Stimulated activated CD8-positive, alpha-beta memory T cell treated with anti-CD3 and anti-CD28 coated beads, Interleukin-7, amount 100 ng/mL, for 48 hours (primary cell): ENCODE measurements at regions not wholly inside any gene's neighbourhood (a gene's known extent, or its start where the extent isn't known, plus 50 kb on each side); places are given as distances from the start of the nearest gene placed in this dataset.

Experiments
- DNase-seq, 2 donors: peaks; one replicate each; pipeline ENCODE4 v3.0.0-alpha.2; 2020; ENCODE audit warnings: low read depth in 1 of 2; ENCODE audit errors: extremely low read depth in 1 of 2

DNA sequence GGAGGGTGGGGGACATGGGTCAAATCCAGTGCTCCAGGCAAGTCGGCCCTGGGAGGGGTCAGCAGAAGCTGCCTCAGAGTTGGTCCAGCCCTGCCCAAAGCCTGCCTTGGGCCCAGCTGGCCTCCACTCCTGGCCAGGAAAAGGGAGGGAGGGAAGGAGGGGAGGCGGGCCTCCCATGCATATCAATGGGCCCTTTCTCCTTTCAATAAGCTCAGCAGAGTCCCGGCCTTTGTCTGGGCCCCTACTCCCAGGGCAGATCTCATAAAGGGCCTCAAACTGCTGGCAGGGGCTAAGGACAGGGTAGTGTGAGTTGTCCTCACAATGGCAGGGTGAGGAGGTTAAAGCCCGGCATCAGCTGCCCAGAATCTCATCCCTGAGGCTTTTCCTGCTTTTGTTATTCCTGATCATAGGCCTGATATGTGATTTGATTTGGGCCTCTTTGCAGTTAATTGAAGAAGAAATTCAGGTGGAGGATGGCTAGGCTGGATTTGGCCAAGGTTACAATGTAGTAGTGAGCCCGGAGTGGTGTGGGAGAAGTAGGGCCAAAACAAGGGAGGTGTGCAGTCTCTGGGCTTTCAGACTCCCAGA is 121.1 kb upstream of the ATP6AP2 start:
- no peak for DNase-seq

DNA sequence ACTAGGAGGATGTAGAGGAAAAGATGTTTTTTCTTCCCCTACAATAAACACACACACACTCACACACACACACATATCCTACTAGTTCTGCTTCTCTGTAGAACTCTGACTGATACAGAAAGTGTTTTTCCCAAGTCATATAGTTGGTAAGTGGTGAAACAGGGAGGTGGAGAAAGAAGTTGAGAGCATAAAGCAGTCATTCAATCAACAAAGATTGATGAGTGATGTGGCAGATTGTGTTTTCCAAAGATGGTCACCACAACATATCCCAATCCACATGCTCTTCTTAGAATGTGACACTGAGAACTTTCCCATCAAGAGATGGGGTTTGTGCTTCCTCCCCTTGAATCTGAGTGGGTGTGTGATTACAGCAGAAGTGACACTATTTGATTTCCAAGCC is 123.4 kb upstream of the ATP6AP2 start:
- DNase-seq = no peak

DNA sequence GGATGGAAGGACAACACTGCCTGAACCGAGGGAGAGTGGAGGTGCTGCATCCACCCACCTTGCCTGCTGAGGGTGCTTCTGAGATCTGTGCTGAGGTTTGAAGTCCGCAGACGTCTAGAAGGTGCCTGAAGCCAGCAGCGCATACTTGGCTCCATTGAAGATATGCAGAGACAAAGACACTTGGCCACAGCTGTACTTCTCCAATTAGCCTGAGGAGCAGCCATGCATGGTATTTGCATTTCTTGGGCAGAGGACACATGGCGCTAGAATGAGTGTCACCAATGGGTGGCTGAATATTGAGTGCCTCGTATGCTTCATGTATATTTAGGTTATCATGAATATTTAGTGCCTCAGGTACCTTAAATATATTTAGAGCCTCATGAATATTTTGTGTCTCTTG is 128.7 kb upstream of the ATP6AP2 start:
- DNase-seq = no peak

DNA sequence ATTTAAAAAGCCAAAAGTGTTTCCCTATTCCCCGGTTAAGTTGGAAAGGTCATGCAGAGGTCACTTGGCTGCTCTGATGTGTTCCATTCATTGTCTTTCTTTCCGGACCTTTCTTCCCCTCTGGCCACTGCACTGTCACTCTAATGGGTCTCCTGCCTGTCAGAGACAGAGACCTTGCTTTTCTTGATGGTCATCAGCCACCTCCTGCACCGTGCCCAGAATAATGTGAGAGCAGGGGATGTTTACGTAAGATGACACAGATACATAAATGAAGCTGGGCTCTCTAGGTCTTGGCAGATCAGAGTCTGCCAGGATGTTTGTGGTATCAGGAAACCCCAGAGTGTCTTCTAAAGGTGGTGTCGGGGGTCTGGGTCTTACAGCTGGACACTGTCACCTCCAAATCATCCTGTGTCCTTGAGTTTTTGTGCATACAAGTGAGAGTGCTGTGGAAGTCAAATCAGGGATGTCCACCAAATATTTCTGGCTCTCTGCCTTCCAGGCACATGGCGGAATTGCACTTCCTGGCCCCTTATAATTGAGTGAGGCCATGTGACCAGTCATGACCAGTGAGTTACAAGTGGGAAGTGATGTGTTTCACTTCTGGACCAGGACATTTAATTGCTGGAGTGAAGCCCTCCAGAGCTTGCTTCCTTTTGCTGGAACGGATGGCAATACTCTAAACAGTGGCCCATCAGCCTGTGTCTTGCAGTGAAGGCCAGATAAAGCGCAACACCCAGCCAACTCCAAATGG is 130.6 kb upstream of the ATP6AP2 start:
- DNase-seq = no peak

DNA sequence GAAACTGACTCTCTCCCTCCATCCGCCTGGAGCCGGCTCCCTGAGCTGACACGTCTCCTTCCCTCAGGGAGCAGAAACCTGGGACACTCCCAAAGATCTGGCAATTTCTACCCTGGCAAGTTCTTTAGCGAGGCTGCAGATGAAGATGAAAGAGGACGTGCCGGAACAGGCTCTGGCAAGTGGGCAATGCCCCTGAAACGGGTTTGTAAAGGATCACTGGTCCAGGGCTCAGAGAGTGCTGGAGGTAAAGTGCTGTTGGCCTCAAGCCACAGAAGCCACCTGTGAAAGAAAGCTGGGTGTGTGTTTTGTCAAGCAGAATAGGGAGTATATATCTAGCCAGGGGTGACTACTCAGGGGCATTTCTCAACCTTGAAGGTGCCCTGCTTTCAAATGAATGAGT is 131.4 kb upstream of the ATP6AP2 start:
- DNase-seq = no peak

DNA sequence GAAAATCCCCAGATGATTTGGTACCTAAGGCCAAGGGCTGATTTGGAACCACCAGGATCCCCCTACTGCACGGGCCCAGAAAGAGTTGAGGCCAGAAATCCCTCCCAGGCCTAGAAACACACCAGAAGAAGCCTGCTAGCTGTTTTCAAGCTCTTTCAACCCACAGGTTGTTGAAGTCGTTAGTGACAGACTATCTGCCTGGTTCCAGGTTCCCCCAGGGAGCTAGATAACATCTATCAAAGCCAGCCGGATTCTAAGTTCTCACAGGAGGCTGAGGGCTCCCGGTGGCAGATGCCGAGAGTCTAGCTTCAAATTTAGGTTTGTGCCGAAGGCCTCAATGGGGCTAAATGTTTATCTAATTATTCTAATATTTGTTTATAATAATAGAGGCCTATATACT is 132.0 kb upstream of the ATP6AP2 start:
- no peak for DNase-seq

DNA sequence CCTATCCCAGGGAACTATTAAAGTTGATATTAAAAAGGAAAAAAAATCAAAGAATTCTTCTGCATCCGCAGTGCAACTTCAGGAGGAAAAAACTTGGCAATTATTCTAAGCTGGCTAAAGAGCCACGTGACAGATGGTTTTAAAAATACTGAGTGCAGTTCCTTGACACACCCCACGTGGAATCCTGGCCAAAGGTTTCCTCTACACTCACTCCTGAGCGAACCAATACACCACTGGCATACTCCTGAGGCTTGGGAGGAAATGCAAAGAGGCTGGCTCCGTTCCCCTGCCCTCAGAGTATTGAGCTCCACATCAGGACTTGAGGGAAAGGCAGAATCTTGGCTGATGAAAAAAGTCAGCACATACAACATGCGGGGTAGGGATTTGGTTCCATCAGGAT is 133.8 kb upstream of the ATP6AP2 start:
- DNase-seq = no peak

DNA sequence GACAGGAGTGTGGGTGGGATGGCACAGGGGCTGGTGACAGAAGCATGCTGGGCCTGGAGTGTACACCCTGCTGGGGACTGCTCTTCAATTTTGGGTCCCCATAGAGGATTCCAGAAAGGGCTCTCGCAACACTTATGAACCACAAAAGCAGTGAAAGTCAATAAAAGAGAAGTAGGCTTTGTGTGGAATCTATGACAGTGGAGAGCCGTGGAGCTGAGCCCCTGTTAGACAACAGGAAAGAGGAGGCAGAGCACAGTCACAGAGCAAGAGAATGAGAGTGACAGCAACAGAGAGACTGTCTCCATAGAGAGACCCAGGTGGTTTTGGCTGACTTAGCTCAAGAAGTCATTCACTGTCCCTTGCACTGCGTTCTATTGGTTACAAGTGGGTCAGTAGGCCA is 135.1 kb upstream of the ATP6AP2 start:
- no peak for DNase-seq

DNA sequence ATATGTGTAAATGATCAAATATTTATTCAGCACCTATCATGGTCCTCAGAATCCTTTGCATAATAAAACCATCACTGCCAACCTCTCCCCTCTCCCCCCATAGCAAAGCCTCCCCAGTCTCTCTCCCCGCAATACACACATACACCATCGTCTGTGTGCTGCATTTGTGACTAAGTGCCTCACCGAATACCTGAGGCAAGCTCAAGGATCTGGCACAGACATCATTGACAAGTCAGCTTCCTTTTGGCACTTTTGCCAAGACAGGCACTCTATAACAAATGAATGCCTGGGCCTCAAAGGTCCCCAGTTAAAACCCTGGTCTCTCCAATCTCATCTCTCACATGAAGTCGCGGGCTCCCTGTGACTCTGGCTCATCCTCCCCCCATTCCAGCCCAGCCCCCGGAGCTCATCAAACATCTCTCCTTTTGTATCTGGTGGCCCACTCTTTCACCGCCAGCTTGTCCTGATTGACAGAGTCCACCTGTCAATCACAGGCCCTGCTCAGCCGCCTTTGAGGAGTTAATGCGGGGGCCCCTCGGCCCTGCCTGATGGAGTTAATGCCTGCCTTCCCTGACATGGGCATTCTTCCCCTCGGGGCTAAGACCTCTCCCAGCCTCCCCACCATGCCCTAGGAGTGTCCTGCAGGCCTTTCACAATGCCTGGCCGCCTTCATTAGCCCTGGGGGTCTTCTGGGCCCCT is 135.8 kb upstream of the ATP6AP2 start:
- DNase-seq = no peak

DNA sequence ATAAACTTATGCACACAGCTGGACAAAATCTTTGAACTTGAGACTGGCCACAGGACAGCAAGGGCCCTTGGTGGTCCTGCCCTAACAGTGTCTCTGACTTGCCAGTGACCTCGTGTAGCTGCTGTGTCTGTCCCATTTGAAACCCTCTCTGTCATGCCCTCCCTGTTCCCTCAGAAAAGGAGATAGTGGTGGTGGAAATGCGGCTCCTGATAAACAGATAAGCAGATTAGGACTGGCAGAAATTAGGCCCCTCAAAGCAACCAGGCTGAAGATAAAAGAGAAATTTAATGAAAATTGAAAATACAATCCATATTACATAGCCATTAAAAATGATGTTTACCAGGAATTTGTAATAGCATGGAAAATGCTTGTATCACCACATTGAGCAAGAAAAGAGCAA is 136.6 kb upstream of the ATP6AP2 start:
- no peak for DNase-seq

DNA sequence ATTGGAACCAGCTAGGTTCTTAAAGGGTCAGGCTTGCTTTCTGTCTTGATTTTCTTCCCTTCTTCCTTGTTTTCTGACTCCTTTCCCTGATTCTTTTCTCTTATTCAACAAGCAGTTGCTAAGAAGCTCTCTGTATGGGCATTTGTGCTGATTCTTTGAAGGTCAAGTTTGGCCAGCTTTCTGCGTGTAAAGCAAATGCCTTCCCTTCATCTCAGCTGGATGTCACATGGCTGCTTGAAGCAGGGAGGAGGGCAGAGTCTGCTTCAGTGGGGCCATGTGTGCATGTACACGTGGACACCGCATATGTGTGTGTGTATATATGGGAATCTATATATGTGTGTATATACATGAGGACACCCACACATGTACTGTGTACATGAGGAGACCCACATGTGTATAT is 139.9 kb upstream of the ATP6AP2 start:
- DNase-seq = no peak

DNA sequence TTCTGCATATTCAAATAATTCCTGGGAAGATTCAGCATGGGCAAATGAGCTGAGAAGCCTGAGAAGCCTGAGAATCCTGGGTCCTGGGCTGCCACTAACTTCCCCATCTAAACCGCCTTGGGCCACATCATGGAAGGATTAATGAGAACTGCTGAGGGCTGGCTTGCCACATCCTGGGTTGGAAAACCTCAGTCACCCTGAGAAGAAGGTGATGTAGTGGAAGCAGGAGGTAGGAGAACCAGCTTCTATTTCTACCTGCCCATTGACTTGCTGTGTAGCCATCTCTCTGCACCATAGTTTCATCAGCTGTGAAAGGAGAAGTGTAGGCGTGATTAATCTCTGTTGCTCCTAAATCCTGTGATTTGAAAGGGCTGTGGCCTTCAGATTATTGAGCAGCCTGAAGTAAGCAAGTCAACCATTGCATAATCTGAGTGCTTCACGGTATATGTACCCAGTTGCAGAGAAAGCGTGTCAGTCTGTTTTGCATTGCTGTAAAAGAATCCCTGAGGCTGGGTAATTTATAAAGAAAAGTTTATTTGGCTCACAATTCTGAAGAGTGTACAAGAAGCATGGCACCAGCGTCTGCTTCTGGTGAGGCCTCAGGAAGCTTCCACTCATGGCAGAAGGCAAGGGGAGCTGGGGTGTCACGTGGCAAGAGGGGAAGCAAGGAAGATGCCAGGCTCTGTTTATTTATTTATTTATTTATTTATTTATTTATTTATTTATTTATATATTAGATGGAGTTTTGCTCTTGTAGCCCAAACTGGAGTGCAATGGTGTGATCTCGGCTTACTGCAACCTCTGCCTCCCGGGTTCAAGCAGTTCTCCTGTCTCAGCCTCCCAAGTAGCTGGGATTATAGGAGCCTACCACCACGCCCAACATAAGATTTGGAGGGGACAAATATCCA is 140.9 kb upstream of the ATP6AP2 start:
- DNase-seq = no peak

DNA sequence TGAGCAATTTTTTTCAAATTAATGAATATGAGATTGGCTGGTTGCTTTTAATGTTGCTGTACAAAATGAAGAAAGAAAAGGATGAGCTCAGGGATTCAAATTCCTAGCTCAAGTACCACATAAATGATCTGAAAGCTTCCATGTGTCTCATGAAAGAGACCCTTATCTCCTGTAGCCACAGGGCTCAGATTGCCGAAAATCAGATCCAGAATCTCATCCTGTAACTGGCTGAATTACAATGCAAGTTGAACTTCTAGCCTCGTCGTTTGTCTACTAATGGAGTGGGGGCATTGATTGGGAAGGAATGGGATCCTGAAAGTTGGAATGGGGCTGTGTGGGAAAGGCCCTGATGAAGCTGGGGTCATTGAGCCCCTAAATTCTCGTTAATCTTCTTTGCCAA is 143.4 kb upstream of the ATP6AP2 start:
- no peak for DNase-seq

DNA sequence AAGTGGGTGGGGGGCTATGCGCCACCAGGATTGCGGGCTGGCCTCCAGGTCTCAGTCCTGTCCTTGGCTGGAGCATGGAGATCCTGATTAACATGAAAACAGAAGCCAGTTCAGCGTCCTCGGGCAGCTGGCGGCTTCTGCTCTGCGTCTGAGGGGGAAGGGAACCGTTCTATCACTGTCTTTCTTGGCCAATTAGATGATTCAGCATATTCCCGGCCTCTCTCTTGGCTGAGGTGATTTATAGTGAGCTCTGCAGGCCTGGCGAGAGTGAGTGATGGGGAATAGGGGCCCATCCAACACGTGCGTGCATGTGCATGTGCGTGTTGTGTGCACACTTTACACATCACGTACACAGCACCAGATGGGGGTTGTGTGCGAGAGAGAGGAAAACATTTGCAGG is 145.8 kb upstream of the ATP6AP2 start:
- no peak for DNase-seq

DNA sequence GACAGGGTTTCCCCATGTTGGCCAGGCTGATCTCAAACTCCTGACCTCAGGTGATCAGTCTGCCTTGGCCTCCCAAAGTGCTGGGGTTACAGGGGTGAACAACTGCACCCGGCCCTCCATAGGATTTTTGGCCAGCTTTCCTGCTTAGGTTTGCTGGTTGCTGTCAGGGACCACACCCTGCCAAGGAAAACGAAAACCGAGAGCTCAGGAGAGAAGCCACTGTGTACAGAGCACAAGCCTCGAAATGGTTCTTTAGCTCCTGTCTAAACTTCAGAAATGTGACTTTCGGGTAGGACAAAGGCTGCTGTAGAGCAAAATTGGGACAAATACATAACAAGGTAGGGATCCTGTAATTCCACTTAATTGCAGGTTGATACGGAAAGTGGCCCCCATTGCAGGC is 146.3 kb upstream of the ATP6AP2 start:
- no peak for DNase-seq

DNA sequence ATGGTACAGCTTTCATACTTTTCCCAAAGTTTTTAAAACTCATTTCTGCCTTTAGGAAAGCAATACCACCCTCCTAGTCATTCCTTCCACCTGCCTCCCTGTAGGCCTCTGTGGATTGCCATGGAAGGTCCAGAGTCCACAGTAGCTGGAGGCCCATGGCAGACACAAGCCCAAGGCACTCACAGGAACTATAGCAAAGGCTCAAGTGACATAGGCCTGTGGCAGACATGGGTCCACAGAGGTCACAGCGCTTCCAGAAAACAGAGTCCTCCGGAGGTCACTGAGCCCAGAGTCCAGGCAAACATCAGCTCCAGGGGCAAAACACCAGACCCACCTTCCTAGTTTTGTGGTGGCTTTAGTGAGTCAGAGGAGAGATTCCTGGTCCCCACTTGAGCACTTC is 147.6 kb upstream of the ATP6AP2 start:
- no peak for DNase-seq

DNA sequence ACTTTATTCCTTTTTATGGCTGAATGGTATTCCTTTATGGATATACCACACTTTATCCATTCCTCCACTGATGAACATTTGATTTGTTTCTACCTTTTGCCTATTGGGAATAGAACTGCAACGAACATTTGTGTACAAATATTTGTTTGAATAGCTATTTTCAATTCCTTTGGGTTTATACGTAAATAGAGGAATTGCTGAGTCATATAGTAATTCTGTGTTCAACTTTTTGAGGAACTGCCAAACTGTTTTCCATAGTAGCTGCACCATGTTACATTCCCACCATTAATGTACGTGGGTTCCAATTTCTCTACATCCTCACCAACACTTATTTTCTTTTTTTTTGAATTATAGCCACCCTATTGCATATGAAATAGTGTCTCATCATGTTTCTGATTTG is 156.5 kb upstream of the ATP6AP2 start:
- no peak for DNase-seq

DNA sequence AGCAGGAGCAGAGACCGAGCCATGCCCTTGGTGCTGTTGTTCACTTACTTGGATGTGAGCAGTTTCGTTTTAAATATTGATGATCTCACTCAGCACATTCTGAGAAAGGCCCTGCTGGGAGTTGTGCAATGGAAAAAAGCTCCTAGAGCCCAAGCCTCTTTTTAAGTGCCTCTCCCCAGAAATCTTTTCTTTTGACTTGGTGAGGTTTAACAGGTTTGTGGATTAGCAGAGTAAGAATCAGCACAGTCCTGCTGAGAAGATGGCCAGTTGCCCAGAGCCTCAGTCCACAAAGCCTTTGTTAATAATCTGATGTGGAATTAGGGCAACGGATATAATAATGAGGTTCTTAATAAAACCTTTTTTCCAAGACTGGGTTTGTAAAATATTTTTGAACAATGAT is 157.5 kb upstream of the ATP6AP2 start:
- DNase-seq = no peak

DNA sequence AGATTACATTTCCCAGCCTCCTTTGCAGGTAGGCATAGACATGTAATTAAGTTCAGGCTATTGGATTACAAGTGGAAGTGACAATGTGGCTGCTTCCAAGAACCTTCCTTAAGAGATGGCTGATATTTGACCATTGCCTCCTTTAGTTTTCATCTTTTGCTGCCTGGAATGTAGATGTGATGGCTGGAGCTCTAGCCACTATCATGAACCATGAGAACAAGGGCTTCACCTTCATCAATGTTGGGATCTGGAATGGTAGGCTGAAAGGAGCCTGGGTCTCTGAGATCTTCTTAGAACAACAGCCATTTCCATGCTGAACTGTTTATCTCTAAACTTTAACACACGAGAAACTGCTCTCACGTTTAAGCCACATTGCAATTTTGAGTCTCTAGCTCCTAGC is 158.7 kb upstream of the ATP6AP2 start:
- DNase-seq = no peak

DNA sequence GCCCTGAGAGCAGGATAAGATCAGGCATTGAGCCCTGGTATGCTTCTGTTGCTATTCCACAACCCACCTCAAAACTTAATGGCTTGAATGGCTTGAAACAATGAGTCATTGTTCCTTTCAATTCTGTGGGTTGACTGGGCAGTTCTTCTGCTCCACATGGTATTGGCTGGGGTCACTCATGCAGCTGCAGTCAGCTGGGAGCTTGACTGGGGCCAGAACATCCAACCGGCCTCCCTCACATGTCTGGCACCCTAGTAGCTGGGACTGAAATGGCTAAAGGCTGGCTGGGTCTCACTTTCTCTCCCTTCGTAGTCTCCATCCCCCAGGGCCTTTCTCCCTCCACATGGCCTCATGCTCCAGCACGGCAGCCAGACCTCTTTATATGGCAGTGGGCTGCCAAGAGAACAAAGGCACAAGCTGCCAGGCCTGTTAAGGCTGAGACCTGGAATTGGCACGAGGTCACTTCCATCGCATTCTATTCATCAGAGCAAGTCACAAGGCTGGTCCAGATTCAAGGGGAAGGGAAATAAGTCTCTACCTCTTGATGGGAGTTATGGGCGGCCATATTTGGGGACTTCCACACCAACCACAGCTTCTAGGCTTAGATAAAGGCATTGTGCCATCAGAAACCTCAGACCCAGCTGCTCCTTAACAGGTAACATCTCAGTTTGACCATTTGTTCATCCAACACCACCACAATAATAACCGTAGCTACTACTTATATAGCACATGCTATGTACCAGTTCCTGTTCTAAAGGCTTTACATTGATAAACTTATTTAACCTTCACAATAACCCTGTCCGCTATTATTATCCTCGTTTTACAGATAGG is 159.7 kb upstream of the ATP6AP2 start:
- no peak for DNase-seq

DNA sequence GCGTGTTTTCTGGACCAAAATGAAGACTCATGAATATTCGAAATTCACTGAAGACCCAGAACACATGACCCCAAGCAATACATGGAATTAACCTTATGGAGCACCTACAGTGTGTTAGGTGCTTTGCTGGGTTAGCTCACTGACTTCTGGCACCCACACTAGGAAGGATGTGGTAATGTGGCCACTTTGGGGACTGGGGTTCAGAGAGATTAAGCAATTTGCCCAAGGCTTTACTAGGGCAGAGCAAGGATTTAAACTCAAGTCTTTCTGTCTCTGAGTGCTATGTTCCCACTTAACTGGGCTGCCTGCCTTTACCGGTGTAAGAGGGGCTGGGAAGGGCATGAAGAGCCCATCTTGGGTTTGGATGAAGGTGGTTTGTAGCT is 162.0 kb upstream of the ATP6AP2 start:
- DNase-seq = no peak
